SU-DHL-6 (cell line): ENCODE measurements at regions not wholly inside any gene's neighbourhood (a gene's known extent, or its start where the extent isn't known, plus 50 kb on each side); places are given as distances from the start of the nearest gene placed in this dataset.

Experiments
- CTCF ChIP-seq: fragments of 200-600 bp; sonication (generic); IDR thresholded peaks from one replicate; pipeline ENCODE4 v1.5.1; 2017; ENCODE audit warnings: antibody characterized with exemption, mild to moderate bottlenecking, low read length, moderate library complexity; ENCODE audit not compliant: insufficient read depth, poor library complexity, severe bottlenecking
- EZH2phosphoT487 ChIP-seq: fragments of 200-600 bp; sonication (generic), shearing (Covaris generic); conservative IDR thresholded peaks from 2 replicates; pipeline ENCODE4 v1.6.1; 2018; ENCODE audit warnings: mild to moderate bottlenecking, antibody characterized with exemption, low read length, moderate library complexity, mixed read lengths

GRCh38 chr11:115993590-115993989 lies 489.4 kb upstream of the CADM1 start:
- no peak for TF ChIP-seq CTCF
- no peak for TF ChIP-seq EZH2phosphoT487
